ENCODE measurements at regions not wholly inside any gene's neighbourhood (a gene's known extent, or its start where the extent isn't known, plus 50 kb on each side); places are given as distances from the start of the nearest gene placed in this dataset.
"Not testable (repeated sequence)": the region's sequence is repeated elsewhere in the genome, so short reads cannot be mapped to it uniquely, and the experiment has no call there.

DNA sequence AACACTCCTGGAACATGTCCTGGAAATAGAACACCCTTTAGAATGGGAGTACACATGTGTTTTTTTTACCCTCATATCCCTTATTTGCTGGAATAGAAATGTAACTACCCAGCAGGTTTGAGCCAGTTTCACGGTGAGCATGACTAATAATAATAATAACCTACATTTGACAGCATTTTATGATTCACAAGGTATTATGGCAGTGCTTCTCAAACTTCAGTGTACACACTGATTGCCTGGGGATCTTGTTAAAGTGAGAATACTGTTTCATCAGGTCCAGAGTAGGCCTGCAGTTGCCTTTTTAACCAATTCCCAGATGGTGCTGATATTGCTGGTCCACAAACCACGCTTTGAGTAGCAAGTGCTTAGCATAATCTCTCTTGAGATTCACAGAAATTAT is 63.9 kb downstream of the NFKBIZ start:
- H3K4me3 ChIP-seq (ENCODE audit: low read depth, low read length) = no peak overlapping the region
- DNase-seq (ENCODE audit: low read depth) = no peak

DNA sequence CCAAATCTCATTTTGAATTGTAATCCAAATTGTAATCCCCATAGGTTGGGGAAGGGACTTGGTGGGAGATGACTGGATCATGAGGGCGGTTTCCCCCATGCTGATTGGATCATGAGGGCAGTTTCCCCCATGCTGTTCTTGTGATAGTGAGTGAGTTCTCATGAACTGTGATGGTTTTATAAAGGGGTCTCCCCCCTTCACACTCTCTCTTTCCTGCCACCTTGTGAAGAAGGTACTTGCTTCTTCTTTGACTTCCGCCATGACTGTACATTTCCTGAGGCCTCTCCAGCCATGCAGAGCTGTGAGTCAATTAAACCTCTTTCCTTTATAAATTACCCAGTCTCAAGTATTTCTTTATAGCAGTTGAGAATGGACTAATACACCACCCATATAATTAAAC is 68.4 kb downstream of the NFKBIZ start:
- not testable (repeated sequence) for H3K4me3 ChIP-seq (ENCODE audit: low read depth, low read length); DNase-seq (ENCODE audit: low read depth)

DNA sequence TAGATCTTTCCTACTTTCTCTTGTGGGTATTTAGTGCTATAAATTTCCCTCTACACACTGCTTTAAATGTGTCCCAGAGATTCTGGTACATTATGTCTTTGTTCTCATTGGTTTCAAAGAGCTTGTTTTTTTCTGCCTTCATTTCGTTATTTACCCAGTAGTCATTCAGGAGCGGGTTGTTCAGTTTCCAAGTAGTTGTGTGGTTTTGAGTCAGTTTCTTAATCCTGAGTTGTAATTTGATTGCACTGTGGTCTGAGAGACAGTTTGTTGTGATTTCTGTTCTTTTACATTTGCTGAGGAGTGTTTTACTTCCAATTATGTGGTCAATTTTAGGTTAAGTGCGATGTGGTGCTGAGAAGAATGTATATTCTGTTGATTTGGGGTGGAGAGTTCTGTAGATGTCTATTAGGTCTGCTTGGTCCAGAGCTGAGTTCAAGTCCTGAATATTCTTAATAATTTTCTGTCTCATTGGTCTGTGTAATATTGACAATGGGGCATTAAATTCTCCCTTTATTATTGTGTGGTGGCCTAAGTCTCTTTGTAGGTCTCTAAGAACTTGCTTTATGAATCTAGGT is 72.9 kb downstream of the NFKBIZ start:
- DNase-seq (ENCODE audit: low read depth); H3K4me3 ChIP-seq (ENCODE audit: low read depth, low read length): not testable (repeated sequence)

DNA sequence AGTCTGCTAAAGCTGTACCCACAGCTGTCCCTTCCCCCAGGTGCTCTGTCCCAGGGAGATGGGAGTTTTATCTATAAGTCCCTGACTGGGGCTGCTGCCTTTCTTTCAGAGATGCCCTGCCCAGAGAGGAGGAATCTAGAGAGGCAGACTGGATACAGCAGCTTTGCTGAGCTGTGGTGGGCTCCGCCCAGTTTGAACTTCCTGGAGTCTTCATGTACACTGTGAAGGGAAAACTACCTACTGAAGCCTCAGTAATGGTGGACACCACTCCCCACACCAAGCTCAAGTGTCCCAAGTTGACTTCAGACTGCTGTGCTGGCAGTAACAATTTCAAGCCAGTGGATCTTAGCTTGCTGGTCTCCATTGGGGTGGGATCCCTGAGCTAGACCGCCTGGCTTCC is 75.3 kb downstream of the NFKBIZ start:
- DNase-seq (ENCODE audit: low read depth); H3K4me3 ChIP-seq (ENCODE audit: low read depth, low read length): not testable (repeated sequence)

DNA sequence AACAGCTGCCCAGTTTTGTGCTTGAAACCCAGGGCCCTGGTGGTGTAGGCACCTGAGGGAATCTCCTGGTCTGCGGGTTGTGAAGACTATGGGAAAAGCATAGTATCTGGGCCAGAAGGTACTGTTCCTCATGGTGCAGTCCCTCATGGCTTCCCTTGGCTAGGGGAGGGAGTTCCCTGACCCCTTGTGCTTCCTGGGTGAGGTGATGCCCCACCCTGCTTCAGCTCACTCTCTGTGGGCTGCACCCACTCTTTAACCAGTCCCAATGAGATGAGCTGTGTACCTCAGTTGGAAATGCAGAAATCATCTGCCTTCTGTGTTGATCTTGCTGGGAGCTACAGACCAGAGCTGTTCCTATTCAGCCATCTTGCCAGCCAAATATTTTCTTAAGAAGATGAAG is 75.8 kb downstream of the NFKBIZ start:
- not testable (repeated sequence) for H3K4me3 ChIP-seq (ENCODE audit: low read depth, low read length); DNase-seq (ENCODE audit: low read depth)

DNA sequence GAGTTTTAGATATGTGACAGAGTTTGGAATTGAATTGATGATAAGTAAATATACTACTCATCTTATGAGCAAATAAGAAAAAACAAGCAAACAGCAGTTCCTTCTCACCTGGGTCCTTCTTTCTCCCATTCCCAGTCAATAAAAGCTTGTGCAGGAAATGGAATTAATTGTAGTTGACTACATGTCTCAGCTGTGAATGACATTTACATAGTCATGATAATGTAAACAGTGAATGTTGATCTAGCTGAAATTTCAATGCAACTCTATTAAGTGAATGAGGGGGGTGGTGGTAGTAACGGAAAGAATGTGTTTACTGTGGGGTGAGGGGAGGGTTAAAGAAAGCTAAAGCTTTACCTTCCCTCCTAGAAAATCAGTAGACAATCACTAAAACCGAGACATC is 76.2 kb downstream of the NFKBIZ start:
- no peak overlapping the region for H3K4me3 ChIP-seq (ENCODE audit: low read depth, low read length)
- DNase-seq (ENCODE audit: low read depth) = no peak

DNA sequence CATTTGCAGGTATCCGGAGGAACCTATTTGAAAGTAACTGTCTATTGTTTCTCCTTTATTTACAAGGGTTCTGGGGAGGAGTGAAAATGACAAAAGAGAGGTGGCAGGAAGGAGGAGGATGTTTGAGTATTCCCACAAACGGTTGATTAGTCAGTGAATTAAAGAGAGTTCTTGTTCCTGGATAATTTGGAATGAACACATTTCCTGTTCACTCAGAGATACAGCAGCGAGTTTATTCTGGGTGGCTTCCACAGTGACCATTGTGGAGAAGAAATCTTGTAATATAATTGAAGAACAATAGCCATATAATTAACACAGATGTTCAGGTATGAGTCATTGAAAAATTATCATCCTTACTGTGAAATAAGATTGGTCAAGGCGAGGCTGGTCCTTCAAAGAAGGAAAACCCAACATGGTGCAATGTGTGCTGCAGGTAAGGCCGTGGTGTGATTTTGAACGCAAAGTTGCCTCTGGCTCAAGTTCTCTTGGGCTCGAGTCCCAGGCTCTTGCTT is 77.3 kb downstream of the NFKBIZ start:
- H3K4me3 ChIP-seq (ENCODE audit: low read depth, low read length) = no peak overlapping the region
- no peak for DNase-seq (ENCODE audit: low read depth)

DNA sequence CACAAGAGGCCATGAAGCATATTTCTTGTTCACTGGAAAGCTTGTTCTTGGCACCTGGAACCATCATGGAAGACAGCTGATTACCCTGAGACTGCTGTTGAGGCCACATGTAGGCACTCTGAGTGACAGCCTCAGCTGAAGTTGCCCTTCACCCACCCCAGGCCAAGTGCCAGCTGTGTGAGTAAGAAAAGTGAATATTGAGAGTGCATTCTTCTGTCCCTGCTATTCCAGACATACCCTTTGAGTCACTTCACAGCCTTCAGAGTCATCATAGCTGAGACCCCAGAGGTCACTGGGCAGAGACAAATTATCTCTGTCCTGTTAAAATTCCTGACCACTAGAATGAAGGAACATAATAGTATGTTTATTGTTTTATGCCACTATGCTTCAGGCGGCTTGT is 79.6 kb downstream of the NFKBIZ start:
- H3K4me3 ChIP-seq (ENCODE audit: low read depth, low read length) = no peak overlapping the region
- peak; percentile 75 for DNase-seq (ENCODE audit: low read depth)

DNA sequence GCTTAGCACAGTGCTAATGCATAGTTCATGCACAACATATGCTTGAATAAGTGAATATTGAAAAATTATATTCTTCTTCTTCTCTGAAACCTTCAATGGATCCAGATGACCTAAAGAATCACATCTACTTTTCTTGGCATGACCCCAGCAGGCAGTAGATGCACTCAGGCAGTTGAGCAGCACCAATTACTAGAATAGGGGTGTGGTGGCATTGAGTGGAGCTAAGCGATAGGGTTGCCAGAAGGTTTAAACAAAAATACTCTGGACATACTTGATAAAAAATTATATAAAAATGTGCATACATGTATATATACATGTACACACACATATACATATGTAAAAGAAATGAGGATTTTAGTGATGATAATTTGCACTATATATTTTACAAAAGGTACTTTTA is 81.8 kb downstream of the NFKBIZ start:
- no peak overlapping the region for H3K4me3 ChIP-seq (ENCODE audit: low read depth, low read length)
- no peak for DNase-seq (ENCODE audit: low read depth)

DNA sequence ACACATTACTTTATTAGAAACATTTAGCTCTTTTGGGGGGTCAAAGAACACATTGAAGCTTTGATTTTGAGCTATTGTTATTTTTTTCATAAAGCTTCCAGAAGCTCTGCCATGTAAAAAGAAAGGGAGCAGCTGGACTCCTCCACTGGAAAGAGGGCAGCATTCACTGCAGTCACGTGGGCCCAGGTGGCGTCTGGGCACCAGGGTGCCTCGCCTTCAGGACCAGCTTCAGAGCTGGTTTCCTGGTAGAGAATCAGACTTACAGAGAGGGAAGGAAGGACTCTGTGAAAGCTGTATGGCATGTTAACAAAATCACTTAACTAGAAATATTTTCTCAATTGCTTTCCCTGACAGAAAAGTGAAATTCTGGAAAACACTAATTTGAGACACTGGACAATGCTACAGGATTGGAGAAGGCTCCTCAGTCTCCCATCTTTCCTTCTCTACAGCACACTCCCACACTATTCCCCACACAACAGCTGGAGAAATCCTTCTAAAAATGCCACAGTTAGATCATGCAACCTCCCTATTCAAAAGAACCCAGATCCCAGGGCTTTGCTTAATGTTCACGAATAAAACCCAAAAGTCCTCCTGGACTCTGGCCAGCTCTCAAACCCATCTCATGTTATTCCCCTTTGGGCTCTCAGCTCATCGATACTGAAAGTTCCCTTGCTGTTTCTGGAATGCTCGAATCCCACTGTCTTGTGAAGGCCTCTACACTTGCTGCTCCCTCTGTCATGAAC is 83.2 kb downstream of the NFKBIZ start:
- DNase-seq (ENCODE audit: low read depth) = no peak

DNA sequence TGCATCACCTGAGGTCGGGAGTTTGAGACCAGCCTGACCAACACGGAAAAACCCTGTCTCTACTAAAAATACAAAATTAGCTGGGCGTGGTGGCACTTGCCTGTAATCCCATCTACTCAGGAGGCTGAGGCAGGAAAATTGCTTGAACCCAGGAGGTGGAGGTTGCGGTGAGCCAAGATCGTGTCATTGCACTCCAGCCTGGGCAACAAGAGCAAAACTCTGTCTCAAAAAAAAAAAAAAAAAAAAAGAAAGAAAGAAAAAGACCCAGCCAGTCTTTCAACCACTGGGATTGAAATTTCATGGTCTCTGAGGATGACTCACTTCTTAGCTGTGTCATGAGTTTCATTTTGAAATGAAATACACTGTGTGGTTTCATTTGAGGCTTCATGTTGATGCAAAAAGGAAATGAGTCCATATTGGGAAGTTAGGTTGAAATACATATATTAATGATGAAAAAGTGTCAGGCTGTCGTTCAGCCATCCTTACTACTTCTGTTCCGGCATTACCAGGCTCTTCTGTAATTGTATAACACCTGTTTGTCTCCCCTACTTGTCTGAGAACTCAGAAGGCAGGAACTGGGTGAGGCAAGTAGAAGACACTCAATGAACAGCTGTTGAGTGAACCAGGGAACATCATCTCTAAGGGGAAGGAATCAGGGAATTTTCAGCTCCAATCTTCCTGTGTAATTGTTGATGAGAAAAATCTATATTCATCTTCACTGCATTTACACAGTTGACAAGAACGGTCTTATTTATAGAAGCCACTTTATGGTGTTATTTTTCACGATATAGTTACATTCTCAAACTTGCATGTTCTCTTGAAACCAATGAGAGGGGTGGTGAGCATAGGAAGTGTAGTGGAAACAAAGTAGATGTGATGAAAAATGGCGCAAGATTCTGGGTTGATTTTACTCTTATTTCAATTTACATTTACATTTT is 87.4 kb downstream of the NFKBIZ start:
- DNase-seq (ENCODE audit: low read depth) = peak; percentile 81

More for the DNA sequence above, 83.2 kb downstream of the NFKBIZ start:
- no peak overlapping the region for H3K4me3 ChIP-seq (ENCODE audit: low read depth, low read length)

DNA sequence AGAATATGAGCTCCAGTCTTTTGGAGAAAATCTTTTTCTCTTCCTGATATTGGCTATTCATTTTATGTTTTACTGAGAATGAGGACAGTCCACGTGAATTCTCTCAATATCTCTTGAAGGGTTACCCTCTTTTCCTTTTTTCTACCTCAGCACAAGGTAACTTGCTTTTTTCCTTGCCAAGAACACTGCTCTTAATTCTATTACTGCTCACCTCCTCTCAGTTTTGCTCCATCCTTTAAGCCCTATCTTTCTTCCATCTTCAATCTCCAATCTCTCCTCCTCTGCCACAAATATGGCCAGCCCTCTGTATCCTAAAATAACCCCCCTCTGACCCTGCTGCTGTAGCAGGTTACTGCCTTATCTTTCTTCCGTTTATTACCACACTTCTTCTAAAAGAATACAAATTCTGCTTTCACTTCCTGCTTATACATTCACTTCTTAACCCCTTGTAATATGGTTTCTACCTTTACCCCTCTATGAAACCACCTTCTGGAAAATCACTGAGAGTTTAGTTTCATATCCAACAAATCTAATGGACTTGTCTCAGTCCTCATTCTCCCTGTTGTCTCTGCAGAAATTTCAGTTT is 89.0 kb downstream of the NFKBIZ start:
- DNase-seq (ENCODE audit: low read depth) = no peak
- H3K4me3 ChIP-seq (ENCODE audit: low read depth, low read length) = no peak overlapping the region

More for the DNA sequence above, 87.4 kb downstream of the NFKBIZ start:
- H3K4me3 ChIP-seq (ENCODE audit: low read depth, low read length) = no peak overlapping the region

DNA sequence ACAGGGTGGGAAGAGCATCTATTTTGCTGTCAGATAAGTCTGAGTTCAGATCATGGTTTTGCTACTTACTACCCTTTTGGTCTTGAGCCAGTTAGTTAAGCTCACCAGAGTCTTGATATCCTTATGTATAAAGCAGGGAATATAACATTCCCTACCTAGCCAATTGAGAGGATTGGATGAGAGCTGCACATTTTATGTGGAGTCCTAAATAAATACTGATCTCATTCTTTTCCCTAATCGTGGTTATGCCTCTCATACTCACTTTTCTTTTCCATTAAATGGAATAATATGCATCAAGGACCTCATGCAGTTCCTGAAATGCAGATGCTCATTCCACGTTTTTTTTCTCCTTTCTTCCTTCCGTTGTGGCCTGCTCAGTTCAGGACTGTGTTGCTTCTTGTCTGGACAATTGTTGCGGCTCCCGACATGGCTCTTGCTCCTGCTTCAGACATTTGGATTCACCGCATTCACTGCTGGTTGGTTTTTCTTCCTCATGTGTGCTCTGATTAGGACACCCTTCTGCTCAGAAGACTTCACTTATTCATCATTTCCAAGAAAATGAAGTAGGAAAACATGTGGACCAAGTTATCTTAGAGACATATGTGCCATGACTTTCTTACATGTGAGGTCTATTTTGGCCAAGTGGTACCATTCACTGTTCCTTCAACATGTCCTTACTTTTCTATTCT is 90.2 kb downstream of the NFKBIZ start:
- DNase-seq (ENCODE audit: low read depth) = no peak
- H3K4me3 ChIP-seq (ENCODE audit: low read depth, low read length) = no peak overlapping the region

DNA sequence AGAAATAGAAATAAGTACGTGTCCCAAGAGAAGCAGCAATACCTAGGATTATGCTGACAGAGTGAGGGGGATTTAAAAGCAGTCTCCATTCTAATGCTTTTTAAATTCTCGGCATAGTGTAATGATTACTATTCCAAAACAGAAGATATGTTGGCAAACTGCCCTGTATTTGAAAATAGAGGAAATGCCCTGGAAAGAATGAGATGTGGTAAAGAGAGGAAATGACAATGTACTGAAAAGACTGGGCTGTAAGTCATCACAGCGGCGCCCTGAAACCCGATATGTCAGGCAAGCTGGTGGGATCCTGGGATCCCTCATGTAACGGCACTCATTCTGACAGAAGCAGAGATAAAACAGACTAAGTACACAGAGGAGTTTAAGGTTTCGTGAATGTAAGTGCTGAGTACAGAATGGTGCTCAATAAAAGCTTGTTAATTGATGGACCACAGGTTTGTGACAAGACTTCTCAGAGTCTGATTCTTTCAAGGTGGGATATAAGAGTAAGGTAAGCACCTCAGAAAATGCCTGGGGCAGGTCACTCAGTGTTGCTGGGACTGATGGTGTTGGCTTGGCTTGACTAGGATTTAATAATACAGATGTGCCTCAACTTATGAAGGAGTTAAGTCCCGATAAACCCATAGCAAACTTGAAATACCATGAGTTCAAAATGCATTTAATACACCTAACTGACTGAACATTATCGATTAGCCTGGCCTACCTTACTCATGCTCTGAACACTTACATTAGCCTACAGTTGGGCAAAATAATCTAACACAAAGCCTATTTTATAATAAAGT is 91.4 kb downstream of the NFKBIZ start:
- H3K4me3 ChIP-seq (ENCODE audit: low read depth, low read length) = no peak overlapping the region
- DNase-seq (ENCODE audit: low read depth) = peak; percentile 96

DNA sequence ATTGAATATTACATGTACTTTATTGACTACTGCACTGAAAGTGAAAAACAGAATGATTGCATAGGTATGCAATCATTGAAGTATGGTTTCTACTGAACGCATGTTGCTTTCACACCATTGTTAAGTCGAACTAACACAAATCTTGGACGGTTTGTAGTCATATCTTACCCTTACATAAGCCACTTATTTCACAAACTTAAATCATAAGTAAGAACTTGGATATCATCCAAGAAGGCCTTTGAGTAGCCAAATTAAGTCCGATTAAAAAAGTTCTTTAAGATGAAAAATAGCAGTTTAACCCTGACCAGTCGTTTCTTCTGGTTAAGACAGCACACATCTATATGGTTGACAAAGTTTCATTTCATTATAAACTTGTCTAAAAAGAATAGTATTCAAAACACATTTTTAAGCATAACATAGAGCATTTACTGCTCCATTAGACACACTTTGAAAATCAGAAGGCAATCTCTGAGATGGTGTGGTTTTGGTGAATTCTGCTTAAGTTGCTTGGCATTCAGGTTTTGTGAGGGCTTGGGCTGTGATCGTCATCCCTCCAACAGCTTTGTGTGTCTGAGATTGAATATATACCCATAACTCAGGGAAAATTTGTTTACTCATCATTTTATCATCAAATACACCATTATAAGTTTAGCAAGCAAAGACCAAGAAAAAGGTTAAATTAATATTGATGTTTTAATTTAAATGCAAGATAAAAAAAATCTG is 92.2 kb downstream of the NFKBIZ start:
- no peak for DNase-seq (ENCODE audit: low read depth)
- H3K4me3 ChIP-seq (ENCODE audit: low read depth, low read length) = no peak overlapping the region

DNA sequence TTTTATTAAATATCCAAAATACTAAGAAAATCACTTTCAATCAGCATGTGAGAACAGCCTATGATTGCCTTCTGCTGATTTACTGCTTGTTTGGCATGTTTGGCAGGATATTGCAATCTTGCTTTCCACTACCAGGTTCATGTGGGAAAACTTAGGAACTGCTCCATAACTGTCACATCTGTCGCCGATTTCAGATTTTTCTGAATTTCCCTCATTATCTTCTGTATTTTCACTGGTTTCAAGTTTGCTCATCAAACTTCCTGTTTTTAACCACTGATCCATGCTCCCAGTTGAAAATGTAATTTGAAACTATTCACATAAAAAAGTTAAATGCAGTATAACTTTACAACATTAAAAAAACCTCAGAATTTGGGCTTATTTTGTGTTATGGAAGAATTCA is 93.0 kb downstream of the NFKBIZ start:
- no peak for DNase-seq (ENCODE audit: low read depth)
- H3K4me3 ChIP-seq (ENCODE audit: low read depth, low read length) = no peak overlapping the region

DNA sequence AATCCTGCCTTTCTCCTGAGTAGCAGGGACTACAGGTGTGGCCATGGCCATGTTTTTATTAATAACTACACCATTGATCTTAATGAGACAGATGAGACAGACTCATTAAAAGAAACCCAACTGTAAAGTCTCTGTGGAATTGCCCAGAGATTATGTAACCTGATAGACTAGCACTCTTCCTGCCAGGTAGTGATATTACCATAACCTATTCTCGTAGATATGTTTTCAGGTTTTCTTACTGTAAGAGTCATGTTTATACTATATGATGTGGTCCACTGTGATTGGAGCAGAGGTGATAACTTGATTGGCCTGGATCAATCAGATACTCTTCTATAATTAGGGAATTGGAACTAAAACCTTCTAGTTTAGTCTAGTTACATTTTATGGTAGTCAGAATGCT is 93.7 kb downstream of the NFKBIZ start:
- no peak for DNase-seq (ENCODE audit: low read depth)
- H3K4me3 ChIP-seq (ENCODE audit: low read depth, low read length) = no peak overlapping the region

DNA sequence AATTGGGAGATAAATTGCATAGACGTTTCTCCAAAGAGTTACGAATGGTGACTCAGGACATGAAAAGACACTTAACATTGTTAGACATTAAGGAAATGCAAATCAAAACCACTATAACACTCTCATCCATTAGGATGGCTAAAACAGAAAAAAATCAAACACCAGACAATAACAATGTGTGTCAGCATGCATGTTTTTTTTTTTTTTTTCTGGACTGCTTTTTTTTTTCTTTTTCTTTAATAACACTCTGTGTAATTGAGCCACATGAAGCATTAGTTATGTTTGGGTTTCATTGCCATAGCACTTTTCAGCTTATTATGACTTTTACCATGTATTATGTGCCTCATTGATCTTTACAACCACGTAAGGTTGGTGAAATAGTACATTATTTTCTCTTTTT is 95.0 kb downstream of the NFKBIZ start:
- H3K4me3 ChIP-seq (ENCODE audit: low read depth, low read length) = no peak overlapping the region
- no peak for DNase-seq (ENCODE audit: low read depth)
